ENCODE measurements at regions not wholly inside any gene's neighbourhood (a gene's known extent, or its start where the extent isn't known, plus 50 kb on each side); places are given as distances from the start of the nearest gene placed in this dataset.

- WGBS (ENCODE audit: insufficient coverage, low coverage, missing lambda C conversion rate), result 10% methylated on average over 3 of the region's 3 CpGs
- in situ Hi-C loops (cut with MboI) (no loop called here), intact Hi-C loops (cut with micrococcal nuclease) (no loop called here)
- no peaks in the 10 kb centered on the region for H4K20me1 ChIP-seq (replicated peaks; ENCODE audit: control insufficient read depth, insufficient read depth, low read length)
- POLR2A ChIA-PET, result no interaction called here
- no peaks in the 10 kb centered on the region for H3K4me1 ChIP-seq (replicated peaks in 1 of 2; ENCODE audit: control insufficient read depth in 2 of 2, insufficient read depth in 2 of 2, low read length in 2 of 2)
- no peak overlapping the region for H3K4me3 ChIP-seq
- no peak overlapping the region for H3K9ac ChIP-seq (ENCODE audit: insufficient read depth in 1 of 2, low read depth in 2 of 2, low read length in 2 of 2)
- no peaks in the 10 kb centered on the region for H3K36me3 ChIP-seq (ENCODE audit: control insufficient read depth, insufficient read depth, low read length)
- DNase-seq (ENCODE audit: extremely low read depth in 1 of 4, low spot score in 3 of 4), result no peak
- CTCF ChIA-PET (ENCODE audit: low intra/inter-chr PET ratio), result no interaction called here
- BruUV-seq (replicated peaks), result no TSS peak
- no peak for FAIRE-seq
- no peaks in the 10 kb centered on the region for H3K9me1 ChIP-seq (ENCODE audit: control insufficient read depth, insufficient read depth, low read length)
- no peak overlapping the region for H3K4me2 ChIP-seq (ENCODE audit: insufficient read depth, low read length)
- H2AFZ ChIP-seq (ENCODE audit: low read depth, low read length), result no peak overlapping the region
- no peaks in the 10 kb centered on the region for H3K9me3 ChIP-seq (replicated peaks; ENCODE audit: control insufficient read depth, insufficient read depth, low read depth, low read length)
- H3K27ac ChIP-seq (ENCODE audit: extremely low read depth, low read depth, low read length), result no peak overlapping the region
- no peaks in the 10 kb centered on the region for H3K79me2 ChIP-seq (ENCODE audit: control insufficient read depth, insufficient read depth, low read length)
- H3K27me3 ChIP-seq (ENCODE audit: control insufficient read depth in 2 of 2, insufficient read depth in 2 of 2, low read length in 2 of 2), result peaks cover 24 to 29% of the 10 kb centered on the region in 2 experiments; a peak in 4 of 5 replicates
- ATAC-seq, result no peak
- no peak for TF ChIP-seq DMBX1 (CRISPR knock-in tag; IDR thresholded peaks at IDR 0.05; ENCODE audit: borderline replicate concordance)
- TF ChIP-seq NR3C1 (CRISPR knock-in tag; IDR thresholded peaks at IDR 0.05), result no peak
- TF ChIP-seq PPARD (CRISPR knock-in tag; IDR thresholded peaks at IDR 0.05), result no peak
- no peak for TF ChIP-seq ZBTB40 (IDR thresholded peaks at IDR 0.05)
- TF ChIP-seq ZBTB40 (CRISPR knock-in tag; IDR thresholded peaks at IDR 0.05), result no peak
- TF ChIP-seq RBFOX2 (IDR thresholded peaks at IDR 0.05; ENCODE audit: low read depth, low read length), result no peak
Observed at GRCh38 chr6:149225370-149225769, 92.1 kb upstream of the TAB2 start.
